ENCODE measurements at regions not wholly inside any gene's neighbourhood (a gene's known extent, or its start where the extent isn't known, plus 50 kb on each side); places are given as distances from the start of the nearest gene placed in this dataset.

DNA sequence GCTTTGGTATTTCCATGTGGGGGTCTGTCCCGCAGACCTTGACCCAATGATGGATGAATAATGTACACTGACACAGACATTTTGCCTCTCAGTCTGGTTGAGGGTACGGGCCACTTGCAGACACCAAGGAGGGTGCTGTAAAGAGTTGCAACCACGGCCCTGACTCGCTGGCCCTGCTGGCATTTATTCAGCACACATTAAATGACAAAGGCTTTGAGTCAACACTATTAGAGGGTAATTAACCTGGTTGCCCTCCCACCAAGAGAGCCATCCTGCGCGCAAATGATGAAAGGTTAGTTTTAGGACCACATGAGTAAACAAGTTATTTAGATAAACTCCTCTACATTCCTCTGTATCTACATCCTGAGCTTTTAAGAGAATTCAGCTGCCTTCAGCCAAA lies 308.9 kb upstream of the MMS22L start:
- no peak for DNase-seq (ENCODE audit: low spot score)

DNA sequence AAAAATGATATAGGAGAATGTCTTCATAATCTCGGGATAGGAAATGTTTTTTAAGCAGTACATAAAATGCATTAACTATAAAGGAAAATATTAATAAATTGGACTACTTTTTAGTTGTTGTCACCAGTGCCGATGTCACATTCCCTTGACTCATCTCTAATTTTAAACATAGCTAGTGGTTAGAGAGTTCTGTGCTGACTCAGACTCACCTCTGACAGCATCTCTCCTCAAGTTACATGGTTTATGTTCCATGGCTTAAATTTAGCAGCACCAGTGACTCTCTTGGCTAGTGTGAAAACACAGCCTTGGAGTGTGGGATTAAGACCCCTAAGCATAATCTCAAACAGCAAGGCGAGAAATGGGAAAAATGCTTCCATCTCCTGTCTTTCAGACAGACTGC lies 311.8 kb upstream of the MMS22L start:
- DNase-seq (ENCODE audit: low spot score): no peak

DNA sequence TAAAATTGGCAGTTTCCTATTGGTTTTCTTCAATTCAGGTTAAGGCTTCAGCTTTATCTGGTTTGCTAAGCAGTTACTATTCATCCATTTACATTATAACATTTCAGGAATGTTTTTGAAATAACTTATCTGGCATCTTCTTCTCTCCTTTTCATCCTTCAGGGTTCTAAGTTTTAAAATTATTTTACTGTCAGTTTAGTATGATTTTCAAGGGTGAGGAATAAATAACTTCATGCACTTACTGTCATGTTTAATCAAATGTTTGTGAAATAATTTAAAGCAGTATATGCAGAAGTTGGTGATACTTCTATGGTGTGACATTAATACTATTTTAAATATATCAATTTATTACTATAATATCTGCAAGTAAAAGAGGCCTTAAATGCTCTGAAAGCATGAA lies 338.1 kb upstream of the MMS22L start:
- DNase-seq (ENCODE audit: low spot score): no peak

DNA sequence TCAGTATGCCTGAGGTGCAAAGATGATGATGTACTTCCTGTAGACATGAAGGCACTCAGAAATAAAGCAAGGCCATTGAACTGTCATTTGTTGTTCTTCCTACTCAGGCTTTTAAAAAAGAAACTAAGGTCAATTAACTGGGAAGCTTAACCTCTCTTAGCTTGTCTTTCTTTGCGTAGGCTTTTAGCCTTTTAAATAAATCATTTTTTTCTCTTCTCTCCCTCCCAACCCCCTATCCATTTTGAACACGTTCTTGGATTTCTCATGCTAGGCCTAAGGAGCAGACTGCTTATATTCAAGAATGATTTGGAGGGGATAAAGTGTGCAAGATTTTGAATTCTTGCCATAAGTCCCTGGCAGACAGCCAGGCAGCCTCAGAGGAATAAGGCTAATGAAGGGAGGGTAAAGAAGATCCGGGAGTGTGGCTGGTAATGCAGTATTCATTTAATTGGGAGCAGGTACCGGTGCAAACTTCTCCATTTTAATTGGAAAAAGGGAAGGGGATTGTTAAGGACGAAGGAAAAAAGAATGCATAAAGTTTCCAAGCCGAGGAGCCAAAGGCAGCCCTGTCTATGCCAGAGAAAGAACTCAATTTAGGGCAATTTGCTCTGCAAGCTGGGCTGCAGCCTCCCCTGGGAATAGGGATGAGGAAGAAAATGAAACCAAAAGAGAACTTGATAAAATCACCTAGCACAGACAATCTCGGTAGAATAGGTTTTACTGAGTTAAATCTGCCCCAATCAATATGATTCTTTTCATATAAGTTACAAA lies 343.8 kb upstream of the MMS22L start:
- DNase-seq (ENCODE audit: low spot score): no peak

DNA sequence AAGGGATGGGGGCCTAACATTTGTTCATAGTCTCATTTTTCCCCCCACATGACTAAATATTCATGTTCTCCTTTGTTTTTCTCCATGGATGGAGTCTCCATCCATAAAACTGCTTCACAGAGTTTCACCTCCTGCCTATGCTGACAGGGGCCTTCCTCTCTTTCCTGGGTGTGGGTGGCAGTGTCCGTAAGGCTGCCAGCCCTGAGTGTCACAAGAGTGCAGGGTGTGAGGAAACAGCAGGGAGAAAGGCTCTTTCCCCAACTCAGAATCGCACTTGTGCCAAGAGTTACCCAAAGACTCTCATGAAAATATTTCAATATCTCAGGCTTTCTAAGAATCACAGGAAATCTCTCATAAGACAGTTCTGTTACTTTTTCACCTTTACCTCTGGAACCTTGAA lies 346.2 kb upstream of the MMS22L start:
- no peak for DNase-seq (ENCODE audit: low spot score)

DNA sequence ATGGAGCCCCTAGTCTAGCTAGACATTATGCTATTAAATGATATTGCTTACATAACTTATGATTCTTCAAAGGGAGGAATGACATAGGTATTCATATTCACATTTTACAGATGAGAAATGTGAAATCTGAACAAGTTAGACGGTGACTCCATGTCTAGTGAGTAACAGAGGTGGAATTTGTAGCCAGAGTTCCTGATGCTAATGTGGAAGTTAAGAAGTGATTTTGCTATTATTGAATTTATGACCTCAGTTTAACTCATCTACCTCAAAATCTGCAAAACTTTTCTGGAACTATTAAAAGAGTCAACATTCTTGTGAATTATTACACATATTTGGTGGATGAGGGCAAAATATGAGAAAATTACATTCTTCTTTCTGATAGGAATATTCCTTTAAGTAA lies 347.6 kb upstream of the MMS22L start:
- DNase-seq (ENCODE audit: low spot score): no peak

DNA sequence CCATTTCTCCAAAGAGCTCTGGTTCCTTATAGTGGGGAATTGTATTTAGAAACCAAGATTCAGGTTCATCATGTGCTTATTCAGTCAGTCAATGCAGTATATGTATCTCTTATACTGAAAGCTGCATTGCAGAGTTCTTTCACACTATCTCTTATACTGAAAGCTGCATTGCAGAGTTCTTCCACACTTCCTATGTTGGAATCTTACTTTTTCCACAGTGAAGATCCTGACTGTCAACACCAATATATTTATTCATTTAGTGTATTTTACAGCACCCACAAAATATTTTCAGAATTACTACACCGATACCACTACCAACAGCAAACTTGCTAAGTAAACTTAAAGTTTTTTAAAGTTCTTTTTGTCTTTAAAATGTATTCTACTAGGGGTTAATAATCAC lies 349.3 kb upstream of the MMS22L start:
- DNase-seq (ENCODE audit: low spot score): no peak

DNA sequence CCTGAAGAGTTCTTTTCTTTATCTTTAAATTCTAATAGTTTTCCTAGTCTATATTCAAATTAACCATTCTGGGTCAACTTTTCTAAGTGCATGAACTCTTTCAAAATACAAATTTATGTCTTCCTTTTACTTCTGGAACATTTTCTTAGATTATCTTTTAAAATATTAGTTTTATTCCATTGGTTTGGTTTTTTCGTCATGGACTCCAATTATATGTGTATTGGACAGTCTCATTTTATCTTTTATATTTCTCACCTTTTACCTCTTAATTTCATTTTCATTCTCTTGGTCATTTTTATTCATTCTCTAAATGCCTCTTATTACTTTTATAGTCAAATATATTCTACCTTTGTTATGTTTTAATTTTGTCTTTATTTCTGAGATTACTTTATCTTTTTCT lies 356.7 kb upstream of the MMS22L start:
- DNase-seq (ENCODE audit: low spot score): no peak

DNA sequence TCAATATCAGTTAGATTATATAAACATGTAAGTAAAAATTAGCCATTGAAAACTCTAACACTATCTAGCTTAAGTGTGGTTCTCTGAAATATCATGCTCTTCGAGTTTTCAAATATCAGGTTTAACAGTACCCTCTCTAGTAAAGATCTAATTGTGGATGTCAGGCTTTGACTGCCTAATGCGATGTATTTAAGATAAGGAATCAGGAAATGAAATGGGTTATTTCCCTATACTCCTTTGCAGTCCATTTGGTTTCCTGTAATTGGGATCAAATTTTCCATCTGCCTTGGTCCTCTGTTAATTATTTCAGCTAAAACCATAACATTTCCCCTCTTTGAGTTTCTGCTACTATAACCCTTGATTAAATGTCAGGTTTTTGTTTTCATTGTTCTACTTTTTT lies 361.3 kb upstream of the MMS22L start:
- no peak for DNase-seq (ENCODE audit: low spot score)

DNA sequence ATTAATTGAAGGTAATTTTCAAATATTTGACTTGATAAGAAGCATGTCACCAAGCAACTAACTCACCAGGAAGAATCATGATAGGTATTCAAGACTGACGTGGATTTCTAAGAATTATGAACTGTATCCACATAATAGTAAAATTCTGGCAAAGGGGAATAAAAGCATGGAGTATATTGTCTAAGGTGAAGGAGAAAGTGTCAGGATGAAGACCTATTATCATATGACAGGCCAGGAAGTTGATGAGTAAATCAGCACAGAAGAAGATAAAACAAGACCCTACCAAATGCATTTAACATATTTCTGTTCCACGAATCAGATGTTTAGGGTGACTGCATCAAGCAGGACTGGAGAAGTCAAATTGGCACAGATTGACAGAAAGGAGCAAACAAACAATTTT lies 362.7 kb upstream of the MMS22L start:
- DNase-seq (ENCODE audit: low spot score): no peak

DNA sequence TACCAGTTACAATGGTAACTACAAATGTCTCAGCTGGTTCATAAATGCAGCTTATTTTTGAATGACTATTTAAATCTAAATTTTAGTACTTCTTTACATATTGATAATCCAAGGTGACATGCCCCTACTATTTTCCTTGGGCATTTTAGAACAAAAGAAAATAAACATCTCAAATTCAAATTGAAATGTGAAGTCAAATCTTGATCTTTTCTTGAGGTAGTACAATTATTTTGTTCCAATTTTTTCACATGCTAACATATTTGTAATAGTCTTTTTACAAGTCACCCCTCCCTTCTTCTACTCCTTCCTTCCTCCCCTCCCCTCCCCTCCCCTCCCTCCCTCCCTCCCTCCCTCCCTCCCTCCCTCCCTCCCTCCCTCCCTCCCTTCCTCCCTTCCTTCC lies 370.1 kb upstream of the MMS22L start:
- no peak for DNase-seq (ENCODE audit: low spot score)

DNA sequence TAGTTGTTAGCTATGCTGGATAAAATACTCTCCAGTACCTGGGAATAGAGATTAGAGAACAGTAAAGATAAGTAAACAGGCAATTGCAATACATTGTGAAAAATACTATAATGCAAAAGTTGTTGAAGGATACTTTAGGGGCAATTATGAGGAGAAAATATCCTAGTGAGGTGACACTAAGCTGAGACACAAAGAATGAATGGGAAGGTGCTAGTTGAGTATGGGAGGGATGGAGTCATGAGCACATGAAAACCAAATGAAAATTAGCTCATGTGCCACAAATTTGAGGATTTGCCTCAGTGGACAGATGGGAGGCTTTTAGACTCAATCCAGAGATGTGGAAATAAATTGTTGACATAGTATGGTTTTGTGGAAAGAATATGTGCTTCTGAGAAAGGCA lies 370.5 kb upstream of the MMS22L start:
- DNase-seq (ENCODE audit: low spot score): no peak

DNA sequence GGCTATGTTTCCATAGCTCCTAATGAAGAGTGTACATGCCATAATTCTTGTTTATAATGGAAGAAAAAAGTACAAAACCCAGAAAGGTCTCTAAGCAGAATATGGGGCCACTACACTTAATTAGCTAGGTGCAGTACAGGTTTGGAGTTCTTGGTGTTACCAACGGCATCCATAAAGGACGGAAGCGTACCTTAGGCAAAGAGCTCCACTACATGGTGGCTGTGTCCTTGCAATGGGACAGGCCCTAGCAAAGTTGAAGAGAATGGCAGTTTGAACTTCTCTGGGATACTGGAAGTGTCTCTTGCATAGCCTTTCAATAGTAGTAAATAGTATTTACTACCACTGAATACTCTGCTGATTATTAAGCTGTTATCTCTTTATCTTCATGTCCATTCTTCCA lies 371.7 kb upstream of the MMS22L start:
- no peak for DNase-seq (ENCODE audit: low spot score)

DNA sequence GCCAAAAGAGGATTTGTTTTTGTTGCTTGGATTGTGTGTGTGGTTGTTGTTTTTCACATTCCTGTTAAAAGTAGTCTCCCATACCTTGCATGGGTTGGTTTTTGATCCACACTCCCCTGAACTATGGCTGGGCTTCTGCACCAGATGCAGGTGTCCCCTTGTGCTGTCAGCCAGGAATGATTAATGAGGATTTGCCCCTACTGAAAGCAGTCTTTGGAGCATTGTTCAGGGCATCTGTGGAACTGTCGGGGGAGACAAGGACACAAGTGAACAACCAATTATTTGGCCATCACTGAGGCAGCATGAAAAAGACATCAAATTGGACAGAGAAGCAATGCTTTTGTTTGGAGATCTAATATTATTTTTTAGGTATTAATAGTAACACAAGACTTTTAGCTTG lies 373.2 kb upstream of the MMS22L start:
- DNase-seq (ENCODE audit: low spot score): no peak

DNA sequence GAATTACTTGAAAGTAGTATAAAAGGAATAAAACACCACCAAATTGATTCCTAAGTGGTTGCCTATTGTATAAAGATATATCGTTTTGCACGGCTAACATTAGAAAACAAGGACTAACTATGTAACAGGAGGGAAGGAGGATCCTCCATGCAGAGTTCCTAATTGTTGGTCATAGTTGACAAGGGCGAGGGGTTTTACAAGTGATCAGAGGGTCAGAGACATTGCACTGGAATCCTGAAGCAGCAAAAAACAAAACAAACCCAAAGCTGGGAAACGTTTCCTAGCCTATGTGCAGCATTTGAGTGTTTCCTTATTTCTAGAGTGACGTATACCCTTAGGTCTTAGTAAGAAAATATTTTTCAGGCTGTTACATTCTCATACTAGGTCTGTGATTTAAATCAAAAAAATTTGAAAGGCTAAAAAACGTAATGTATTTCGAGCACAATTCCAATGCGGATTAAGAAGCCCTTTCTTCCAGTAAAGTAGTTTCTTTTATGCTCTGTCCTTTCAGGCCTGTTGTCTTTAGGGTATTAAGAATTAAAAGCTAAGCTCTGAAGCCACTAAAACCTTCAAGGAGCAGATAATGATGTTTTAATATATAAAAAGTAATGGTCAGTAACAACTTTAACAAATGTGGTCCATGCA lies 373.8 kb upstream of the MMS22L start:
- no peak for DNase-seq (ENCODE audit: low spot score)

DNA sequence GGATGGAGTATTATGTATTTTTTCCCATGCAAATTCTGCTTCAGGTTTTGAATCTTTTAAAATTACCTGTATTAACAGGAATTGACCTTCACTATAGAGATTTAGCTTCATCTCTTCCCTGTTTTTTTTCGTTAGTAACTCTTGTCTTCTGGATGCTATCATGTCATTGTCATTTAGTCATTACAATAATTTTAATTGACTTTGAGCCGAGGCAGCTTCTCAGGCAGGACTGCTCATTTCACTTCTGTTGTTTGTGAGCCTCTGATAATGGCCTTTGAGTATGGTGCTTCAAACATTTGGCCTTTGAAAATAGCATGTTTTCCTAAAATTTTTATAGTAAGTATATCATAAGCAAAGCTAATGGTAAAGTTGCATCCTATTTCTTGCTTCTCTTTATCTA lies 375.1 kb upstream of the MMS22L start:
- DNase-seq (ENCODE audit: low spot score): no peak

DNA sequence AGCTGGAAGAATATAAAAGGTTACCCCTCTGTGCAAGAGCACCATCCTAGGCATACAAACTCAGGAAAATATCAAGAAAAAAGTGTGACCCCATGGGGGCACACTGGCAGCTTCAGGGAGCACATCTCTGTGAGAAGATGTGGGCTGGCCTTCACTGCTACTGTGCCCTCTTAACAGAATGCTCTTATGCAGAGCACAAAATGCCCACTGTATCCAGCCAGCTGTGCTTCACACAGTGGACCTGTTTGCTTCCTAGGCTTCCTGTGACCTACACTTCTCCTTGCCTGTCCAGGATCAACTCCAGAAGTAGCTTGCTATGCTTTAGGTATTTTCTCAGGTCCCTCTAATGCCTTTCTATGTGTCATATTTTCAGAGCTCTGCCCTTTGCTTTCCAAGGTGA lies 380.2 kb upstream of the MMS22L start:
- no peak for DNase-seq (ENCODE audit: low spot score)

DNA sequence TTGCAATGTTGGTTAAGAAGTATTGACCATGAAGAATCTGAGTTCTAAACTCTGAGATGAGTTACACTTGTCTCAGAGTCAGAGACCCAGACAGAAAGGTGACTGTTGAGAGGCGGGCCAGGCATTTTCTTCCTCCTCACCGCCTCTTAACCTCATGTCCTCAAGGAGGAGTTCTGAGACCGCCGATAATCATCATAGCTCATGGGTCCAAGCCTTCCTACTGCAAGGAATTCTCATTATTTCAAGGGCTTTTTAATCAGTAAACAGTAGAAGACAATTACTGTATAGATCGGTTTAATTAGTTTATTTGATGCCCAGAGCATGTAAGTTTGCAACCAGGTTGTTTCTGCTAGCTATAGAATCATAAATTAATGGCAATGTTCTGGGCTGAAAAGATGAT lies 382.4 kb upstream of the MMS22L start:
- DNase-seq (ENCODE audit: low spot score): no peak

DNA sequence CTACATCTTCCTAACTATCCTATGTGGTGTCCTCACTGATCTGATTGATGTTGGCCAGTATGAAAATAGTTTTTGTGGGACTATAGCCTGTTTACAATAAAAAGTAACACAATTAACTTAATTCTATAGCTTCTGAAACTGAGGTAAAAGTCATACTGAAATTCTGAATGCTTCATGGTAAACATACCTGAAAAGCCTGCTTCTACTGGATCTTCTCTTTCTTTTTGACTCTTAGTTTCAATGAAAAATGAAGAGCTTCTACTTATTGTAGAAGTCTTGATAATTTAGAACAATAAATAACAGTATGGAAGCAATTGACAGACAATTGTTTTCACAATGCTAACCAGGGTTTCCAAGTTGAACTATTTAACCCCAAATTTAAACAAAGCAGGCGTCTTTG lies 383.9 kb upstream of the MMS22L start:
- DNase-seq (ENCODE audit: low spot score): no peak

DNA sequence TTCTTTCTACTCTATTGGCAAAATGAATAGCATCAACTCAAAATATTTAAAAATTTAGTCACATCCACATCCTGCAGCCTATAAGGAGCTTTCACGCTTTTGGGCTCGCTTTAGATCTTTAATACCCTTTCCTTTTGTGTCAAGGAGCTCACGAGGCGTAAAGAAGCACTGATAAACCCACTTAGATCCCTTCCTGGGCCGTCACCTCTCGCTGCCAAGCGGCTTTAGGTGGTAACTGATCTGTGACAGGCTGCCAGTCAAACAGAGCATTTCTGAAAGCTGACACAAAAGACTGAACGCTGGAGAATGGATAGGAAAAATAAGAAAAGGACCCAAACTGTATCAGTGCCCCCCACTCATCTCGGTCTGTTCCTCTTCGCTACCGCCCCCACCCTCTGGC lies 385.7 kb upstream of the MMS22L start:
- DNase-seq (ENCODE audit: low spot score): no peak

DNA sequence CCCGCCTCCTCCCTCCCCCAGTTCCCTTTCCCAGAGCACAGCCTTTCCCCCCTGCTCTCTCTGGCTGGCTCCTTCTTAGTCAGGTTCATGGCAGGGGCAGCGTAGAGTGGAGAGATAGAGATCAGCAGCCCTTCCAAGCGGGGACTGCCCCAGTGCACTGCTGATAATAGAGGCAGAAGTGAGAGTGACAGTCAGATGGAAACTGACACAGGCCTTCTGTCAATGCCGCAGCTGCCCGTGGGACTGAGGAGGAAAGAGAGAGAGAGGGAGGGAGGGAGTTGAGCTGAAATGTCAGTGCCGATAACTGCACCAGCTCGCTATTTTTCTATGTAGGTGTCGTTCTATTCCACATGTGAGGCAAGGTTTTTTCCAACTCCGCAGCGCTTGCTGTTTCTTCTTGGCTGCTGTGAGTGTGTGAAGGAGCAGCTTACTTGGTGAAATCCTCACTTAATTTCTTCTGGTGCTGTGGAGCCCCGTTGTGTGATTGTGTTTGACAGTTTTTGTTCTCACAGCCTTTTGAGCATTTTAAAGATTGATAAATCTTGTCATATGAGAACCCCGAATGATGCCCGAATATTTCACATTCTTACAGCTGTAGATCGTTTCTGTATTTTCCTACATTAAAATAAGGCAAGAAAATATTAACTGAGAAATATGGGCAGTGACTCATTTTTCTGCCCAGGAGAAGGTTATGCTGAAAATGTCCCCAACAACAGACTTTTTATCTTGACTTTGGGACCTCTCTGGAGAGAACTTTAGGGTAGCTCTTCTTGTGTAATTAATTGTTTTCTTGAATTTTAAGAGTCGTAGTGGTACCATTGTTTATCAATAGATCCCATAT lies 386.4 kb upstream of the MMS22L start:
- DNase-seq (ENCODE audit: low spot score): no peak

DNA sequence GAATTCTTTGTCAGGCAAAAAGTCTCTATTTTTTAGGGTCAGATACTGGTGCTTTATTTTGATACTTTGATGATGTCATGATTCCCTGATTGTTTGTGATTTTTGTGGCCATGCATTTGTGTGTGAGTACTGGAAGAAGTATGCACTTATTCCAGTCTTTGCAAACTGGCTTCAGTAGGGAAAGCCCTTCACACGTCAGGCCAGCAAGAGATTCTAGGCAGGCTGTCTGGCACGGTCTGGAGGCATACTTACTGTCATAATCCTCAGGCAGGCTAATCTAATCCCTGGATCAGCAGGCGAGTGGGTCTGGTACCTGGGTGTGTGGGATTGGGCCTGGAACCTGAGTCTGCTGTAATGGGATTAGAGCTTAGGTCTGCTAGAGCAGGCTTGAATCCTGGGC lies 391.8 kb upstream of the MMS22L start:
- DNase-seq (ENCODE audit: low spot score): no peak

DNA sequence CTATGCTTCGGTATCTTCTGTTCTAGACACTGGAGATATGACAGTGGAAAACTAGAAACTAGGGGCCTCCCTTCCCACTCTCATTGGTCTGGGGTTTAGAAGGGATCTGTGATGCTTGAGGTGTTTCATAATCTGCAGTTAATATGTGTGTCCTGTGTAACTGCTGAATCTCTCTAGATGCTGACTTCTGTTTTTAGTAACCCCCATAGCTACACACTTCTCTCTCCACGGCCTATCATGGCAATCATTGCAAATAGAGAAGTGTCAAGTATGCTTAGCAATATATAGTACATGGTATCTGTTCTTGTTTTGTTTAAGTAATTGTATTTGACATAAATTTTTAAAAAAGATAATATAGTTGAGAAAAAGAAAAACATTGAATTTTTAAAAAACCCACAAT lies 394.6 kb upstream of the MMS22L start:
- DNase-seq (ENCODE audit: low spot score): no peak
